ENCODE measurements at regions not wholly inside any gene's neighbourhood (a gene's known extent, or its start where the extent isn't known, plus 50 kb on each side); places are given as distances from the start of the nearest gene placed in this dataset.

DNA sequence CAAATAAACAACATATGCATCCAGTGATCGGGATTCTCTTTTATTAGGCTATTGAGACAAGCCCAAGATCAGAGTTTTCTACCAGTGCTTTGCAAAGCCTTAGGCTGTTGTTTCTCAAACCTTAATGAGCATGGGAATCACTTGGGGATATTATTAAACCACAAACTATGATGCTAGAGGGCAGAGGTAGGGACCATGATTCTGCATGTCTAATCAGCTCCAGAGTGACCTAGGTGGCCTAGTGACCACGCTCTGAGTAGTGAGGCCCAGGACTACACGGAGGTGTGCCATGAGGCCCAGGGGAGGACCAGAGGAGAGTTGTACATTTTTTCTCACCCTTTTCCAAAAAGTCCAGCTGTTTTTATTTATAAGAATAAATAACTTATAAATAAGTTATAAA lies 298.5 kb upstream of the TLE4 start:
- no peak overlapping the region for H3K4me3 ChIP-seq
- DNase-seq (ENCODE audit: low spot score): no peak
- TF ChIP-seq, protein P1, sequence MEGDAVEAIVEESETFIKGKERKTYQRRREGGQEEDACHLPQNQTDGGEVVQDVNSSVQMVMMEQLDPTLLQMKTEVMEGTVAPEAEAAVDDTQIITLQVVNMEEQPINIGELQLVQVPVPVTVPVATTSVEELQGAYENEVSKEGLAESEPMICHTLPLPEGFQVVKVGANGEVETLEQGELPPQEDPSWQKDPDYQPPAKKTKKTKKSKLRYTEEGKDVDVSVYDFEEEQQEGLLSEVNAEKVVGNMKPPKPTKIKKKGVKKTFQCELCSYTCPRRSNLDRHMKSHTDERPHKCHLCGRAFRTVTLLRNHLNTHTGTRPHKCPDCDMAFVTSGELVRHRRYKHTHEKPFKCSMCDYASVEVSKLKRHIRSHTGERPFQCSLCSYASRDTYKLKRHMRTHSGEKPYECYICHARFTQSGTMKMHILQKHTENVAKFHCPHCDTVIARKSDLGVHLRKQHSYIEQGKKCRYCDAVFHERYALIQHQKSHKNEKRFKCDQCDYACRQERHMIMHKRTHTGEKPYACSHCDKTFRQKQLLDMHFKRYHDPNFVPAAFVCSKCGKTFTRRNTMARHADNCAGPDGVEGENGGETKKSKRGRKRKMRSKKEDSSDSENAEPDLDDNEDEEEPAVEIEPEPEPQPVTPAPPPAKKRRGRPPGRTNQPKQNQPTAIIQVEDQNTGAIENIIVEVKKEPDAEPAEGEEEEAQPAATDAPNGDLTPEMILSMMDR (IDR thresholded peaks at IDR 0.05): no peak
- no peak overlapping the region for H3K27ac ChIP-seq

DNA sequence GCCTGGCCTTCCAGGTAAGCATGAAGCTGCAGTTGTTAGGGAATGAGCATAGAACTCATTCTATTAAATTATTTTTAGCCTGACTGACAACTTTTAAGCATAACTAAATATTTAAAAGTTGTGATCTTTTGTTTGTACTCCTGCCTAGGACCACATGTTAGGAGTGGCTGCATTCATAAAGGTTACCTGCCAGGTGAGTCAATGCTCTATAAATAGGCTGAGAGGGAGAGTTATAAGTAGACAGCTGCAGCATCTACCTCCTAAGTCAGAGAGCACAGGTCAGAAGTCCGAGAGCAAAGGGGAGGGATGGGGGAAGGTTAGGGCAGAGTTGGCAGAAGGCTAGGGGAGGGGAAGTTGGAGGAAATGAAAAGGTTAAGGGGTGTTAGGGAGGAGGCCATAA lies 292.4 kb upstream of the TLE4 start:
- H3K4me3 ChIP-seq: no peak overlapping the region
- TF ChIP-seq, protein P1 (IDR thresholded peaks at IDR 0.05): no peak
- no peak overlapping the region for H3K27ac ChIP-seq
- no peak for DNase-seq (ENCODE audit: low spot score)

DNA sequence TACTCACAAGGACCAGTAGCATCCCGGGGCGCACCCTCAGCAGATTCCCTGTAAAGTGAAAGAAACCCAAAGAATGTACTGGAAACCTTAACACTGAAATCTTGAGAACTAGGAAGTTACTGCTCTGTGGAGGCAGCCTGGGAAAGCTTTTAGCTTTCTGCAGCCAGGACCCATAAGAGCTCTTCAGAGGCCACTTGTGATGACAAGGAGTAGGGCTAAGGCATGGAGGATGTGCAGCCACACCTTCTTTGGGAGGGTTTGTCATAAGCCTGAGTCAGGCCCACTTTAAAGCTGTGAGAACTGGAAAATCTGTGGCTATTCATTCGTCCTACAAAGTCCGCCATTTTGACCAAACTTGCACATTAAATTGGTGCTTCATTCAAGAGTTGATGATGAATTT lies 291.1 kb upstream of the TLE4 start:
- H3K27ac ChIP-seq: no peak overlapping the region
- DNase-seq (ENCODE audit: low spot score): no peak
- TF ChIP-seq, protein P1 (IDR thresholded peaks at IDR 0.05): no peak
- no peak overlapping the region for H3K4me3 ChIP-seq

DNA sequence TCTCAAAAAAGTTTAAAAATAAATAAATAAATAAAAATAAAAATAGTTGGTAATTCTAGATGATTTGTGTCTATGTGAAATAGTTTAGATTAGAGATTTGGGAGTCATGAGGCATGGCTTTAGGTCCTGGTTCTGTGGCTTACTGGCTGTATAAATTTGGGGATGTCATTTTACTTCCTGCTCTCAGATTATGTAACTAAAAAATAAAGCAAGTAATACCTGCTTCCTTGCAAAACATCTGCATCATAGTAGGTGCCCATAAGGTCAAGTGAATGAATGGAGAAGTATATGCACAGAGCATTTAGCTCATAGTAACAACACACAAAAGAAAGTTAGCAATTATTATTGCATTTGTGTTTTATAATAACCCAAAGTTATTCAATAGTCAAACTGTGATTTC lies 287.7 kb upstream of the TLE4 start:
- DNase-seq (ENCODE audit: low spot score): no peak
- TF ChIP-seq, protein P1 (IDR thresholded peaks at IDR 0.05): no peak

DNA sequence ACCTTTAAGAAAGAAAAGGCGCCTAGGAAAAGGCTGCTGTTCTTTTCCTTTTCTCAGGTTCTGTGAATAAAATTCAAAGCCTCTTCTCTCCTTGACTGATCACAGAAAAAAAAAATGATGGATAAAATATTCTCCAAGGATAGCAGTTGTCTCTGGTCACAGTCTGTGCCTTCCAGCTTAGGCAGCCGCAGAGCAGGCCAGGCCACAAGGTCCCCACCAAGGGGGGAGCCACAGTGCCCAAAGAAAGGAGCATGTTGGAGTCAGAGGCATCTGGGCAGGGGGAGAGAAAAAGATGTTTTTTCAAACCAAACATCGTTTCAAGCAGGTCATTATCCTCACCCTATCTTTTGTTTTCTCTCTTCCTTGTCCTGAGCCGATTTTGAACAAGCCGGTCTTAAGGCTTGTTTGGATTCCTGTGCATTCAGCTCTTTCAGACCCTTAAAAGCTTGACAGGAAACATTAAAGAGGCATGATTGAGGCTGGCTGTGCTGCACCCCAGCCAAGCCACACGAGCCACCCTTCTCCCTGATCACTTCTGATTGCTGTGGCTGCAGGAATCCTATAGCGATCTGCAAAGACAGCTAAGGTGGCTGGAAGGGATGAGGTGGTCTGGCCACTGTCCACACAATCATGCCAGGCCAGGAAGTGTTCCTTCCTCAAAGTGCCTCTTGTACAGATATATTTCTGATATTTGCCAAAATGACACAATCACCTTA lies 284.6 kb upstream of the TLE4 start:
- TF ChIP-seq, protein P1 (IDR thresholded peaks at IDR 0.05): no peak
- Histone ChIP-seq H3K4me3 (no peak overlapping the region), H3K27ac (no peak overlapping the region)
- DNase-seq (ENCODE audit: low spot score): no peak

More for the DNA sequence above, 287.7 kb upstream of the TLE4 start:
- Histone ChIP-seq H3K4me3 (no peak overlapping the region), H3K27ac (no peak overlapping the region)

DNA sequence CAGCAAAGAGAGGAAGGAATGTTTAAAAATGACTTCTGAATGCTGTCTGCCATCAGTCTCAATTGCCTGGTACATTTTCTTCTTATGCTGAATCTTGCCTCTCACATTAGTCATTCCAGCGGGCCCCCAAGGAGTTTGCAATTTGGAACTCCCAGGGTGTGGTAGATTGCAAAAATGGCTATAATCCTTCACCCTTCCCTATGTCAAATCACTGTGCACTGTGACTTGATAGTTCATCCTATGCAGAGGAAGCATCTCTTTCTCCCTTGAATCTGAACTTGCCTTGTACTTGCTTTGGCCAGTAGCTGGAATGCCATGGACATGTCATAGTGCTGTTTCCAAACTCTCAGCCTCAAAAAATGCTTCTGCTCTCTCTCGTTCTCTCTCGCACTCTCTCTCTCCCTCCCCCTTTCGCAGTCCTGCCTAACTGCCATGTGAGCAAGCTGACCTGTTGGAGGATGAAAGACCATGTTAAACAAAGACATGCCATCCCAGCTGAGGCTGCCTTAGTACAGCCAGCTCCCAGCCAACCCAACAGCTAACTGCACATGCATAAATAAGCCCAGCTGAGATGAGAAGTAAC lies 284.0 kb upstream of the TLE4 start:
- DNase-seq (ENCODE audit: low spot score): no peak
- TF ChIP-seq, protein P1 (IDR thresholded peaks at IDR 0.05): no peak
- H3K27ac ChIP-seq: no peak overlapping the region
- H3K4me3 ChIP-seq: no peak overlapping the region

DNA sequence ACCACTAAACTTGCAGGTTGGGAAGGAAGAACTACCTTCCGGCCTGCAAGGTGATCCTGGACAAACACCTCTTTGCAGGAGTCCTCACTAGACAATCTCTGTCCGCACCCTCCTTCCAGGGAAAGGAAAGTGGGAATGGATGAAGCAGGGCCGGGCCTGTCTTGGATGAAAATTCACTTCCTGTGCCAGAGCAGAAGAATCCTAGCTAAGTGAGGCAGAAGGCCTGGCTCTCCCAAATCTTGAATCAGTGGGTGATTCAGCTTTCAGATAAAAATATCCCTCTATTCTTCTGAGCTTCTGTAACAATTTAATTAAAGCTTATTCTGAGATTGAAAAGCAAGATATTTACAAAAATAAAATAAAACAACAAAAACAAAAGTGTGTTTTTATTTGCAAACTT lies 281.9 kb upstream of the TLE4 start:
- no peak for DNase-seq (ENCODE audit: low spot score)
- H3K4me3 ChIP-seq: no peak overlapping the region
- TF ChIP-seq, protein P1 (IDR thresholded peaks at IDR 0.05): no peak
- H3K27ac ChIP-seq: no peak overlapping the region

All from coronary artery (tissue), 2 donors.